ENCODE measurements at regions not wholly inside any gene's neighbourhood (a gene's known extent, or its start where the extent isn't known, plus 50 kb on each side); places are given as distances from the start of the nearest gene placed in this dataset.
"Not testable (repeated sequence)": the region's sequence is repeated elsewhere in the genome, so short reads cannot be mapped to it uniquely, and the experiment has no call there.

DNA sequence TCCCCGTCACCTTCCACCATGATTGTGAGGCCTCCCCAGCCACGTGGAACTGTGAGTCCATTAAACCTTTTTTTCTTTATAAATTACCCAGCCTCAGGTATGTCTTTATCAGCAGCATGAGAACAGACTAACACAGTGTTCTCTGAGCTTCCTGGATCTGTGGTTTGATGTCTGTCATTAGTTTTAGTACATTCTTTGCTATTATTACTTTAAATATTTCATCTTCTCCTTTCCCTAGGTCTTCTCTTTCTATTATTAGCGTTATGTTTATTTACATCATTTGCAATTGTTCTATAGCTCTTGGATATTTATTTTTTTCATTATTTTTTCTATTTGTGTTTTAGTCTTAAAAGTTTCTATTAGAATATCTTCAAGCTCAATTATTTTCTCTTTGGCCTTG, 1293.4 kb downstream of the GATA3 start:
- DNase-seq, result not testable (repeated sequence)

DNA sequence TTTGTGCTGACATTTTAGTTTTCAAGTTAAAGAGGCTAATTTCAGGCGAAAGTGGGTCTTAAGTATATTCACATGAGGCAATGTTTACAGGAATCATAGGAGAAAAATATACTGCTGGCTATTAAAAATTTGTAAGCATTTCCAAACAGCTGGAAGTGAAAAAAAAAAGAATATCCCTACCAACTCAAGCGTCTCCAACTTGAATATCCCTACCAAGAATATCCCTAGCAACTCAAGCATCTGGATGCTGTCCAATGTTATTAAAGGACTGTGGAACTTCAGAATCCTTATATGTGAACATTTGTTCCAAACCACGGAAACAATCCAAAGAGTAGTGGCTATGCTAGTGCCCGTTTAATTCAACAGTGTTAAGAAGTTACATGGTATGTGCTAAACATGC, 1303.0 kb downstream of the GATA3 start:
- no peak for DNase-seq

DNA sequence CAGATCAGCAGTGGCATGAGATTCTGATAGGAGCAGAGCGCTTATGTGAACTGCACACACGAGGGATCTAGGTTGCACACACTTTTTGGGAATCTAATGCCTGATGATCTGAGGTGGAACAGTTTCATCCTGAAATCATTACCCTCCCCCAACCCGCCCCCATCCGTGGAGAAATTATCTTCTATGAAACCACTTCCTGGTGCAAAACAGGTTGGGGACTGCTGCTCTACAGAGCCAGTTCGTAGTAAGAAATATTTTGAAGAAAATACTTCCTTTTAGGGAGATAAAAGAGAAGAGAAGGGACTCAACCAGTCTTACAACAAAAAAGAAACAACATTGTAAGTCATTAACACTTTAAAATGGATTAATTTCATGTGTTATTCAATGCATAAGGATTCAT, 1308.2 kb downstream of the GATA3 start:
- DNase-seq, result no peak

DNA sequence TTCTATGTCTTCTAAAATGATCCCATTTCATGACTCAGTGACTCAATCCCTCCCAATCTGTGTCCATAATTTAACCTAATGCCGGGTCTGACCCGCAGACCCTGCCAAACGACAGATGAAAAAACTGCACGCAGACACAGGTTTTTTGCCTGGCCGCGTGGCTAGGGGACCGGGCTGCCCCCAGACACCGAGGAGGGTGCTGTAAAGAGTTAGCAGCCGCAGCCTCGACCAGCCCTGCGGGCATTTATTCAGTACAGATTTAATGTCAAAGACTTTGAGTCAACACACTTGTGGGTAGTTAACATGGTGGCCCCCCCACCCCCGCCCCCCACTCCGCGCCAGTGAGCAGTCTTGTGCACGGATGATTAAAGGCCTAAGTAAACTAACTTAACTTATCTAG, 1324.7 kb downstream of the GATA3 start:
- DNase-seq, result no peak

DNA sequence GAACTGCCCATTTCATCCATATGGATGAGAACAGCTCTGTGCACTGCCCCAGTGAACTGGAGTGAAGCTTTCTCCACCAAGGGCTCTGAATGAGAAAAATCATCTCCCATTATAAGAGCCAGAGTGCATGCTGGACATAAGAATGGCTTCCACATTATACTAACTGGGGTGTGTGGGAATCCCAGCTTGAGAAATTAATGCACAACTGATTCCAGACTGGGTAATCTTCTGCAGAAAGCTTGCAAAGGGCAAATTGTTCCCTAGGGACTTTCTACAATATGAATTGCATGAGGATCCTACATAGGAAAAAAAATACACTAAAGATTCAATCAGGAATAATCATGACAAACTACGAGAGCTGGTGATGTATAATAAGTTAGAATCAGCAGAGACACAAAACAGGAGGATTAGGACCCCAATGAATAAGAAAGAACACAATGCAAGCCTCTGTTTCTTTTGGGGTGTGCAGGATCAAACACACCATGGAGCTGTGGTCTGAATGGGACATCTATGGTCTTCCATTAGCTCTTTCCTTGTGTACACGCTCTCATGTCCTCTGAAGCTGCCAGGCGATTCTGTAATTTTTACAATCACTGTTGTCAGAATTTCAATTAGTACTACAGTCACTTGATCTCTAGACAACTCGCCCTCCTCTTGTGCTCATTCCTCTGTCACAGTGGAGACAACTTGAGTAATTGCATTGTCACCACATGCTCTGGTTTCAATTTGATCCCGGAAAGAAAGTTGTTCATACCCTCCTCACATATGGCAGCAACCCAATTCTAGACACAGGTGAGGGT, 1327.4 kb downstream of the GATA3 start:
- DNase-seq, result no peak

DNA sequence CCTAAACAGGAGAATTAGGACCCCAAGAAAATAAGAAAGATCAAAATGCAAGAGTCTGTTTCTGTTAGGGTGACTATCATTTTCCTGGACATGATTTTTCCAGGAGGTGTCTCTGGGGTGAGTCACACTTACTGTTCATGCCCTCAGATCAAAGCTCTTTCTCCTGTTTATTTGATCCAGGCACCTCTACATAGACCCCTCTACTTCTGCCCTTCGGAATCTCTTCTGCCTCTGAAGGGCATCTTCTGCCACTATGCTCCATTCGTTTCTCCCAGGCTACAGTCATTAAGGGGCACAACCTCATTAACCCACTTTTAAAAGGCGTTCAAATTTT, 1328.0 kb downstream of the GATA3 start:
- no peak for DNase-seq

DNA sequence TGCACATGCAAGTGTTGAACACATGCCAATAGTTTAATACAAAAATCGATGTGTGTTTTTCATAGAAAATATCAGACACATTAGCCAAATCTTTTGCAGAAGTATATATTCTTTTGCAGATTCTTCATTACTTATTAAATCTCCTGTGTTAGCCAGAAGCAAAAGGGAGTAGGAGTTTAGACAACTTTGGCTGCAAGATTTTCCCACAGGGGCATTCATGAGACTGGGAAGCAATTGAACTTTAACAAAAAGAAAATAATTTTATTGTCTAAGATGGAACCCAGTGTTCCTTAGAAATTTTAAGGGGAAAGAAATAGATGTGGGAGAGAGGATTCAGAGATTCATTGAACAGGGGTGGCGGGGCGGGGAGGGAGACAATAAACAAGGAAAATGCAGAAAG, 1336.0 kb downstream of the GATA3 start:
- no peak for DNase-seq

DNA sequence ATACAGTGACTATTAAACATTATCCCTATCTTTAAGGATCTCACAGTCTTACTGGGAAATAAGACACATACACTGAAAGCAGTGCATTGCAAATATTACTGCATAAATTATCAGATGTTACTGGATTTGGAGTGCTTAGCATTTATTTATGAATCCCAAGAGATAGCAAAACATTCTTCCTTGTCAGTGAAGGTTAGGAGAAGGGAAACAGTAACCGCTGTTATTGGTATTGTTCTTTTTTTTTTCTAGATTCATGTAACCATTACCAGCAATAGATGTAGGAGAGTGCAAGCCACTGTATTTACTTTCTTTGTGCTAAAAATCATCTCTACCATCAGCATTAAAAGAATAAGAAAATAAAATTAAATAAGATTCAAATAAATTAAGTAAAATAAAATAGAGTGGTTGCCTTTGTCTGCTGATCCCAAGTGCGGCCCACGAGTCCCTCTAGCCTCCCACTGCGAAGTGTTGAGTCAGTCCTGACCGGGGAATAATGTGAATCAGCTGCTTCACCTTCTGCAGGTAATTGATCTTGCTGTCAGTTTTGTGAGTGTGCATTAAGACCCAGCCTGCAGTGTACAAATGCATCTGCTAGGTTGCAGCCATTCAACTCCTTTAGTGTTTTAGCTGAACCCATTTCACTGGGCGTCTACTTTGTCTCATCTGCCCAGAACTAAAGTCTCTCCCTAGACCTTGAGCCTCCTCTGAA, 1344.9 kb downstream of the GATA3 start:
- DNase-seq, result no peak

DNA sequence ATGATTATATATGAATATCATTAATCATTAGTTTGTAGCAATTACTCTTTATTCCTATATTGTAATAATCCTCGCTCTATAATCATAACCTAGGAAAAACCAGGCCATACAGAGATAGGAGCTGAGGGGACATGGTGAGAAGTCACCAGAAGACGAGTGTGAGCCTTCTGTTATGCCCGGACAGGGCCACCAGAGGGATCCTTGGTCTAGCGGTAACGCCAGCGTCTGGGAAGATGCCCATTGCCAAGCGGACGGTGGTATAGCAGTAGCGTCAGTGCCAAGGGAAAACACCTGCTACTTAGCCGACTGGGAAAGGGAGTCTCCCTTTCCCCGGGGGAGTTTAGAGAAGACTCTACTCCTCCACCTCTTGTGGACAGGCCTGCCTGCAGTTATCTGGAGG, 1347.6 kb downstream of the GATA3 start:
- DNase-seq, result not testable (repeated sequence)

DNA sequence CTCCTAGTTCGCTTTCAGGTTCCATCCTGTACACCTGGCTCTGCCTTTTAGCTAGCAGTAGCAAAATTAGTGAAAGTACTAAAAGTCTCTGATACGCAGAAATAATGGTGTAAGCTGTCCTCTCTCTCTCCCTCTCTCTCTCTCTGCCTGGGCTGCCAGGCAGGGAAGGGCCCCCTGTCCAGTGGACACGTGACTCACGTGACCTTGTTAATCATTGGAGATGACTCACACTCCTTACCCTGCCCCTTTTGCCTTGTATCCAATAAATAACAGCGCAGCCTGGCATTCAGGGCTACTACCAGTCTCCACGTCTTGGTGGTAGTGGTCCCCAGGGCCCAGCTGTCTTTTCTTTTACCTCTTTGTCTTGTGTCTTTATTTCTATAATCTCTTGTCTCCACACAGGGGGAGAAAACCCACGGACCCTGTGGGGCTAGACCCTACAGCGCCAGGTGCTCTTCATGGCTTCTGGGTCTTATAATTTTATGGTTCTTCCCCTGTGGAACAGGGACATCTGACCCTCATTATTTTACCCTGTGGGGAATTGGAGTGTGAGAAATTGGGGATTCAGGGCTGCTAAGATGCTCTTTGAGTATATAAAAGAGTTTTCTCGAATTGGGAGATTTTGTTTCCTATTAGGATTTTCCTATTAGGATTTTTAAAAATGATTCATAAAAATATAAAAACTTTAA, 1348.2 kb downstream of the GATA3 start:
- DNase-seq, result not testable (repeated sequence)

DNA sequence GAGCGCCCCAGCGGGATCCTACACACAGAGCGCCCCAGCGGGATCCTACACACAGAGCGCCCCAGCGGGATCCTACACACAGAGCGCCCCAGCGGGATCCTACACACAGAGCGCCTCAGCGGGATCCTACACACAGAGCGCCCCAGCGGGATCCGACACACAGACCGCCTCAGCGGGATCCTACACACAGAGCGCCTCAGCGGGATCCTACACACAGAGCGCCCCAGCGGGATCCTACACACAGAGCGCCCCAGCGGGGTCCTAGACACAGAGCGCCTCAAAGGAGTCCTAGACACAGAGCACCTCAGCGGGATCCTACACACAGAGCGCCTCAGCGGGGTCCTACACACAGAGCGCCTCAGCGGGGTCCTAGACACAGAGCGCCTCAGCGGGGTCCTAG, 1352.7 kb downstream of the GATA3 start:
- DNase-seq, result not testable (repeated sequence)

DNA sequence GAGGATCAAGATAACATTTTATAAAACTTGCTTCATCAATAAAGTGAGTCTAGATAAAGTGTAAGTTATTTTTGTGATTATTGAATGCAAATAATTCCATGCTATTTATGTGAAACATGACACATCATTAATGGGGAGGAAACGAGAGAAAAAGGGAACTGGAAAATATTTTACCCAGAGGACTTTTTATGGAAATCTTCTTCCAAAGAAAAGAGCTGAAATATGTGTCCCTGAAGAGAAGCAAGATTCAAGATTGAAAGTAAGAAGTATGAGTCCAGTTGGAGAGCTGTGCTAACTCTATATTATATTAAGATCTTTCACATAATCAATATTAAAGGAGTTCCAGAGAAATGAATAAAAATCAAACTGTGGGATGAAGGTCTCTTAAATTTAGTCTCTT, 1361.8 kb downstream of the GATA3 start:
- no peak for DNase-seq

DNA sequence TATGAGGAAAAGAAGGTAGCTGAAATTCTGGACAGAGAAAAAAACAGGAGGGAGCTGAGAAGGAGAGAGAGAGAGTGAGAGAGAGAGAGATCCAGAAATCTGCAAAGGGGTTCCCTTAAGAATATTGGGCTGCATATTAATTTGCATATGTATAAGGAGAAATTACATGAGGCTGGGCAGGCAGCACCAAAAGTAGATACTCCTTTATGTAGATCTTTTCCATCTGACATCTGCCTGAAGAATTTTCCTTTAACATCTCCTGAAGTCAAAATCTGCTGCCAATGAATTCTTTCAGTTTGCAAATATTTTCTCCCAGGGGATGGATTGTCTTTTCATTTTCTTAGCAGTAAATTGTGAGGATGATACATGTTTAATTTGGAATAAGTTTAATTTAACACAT, 1365.3 kb downstream of the GATA3 start:
- no peak for DNase-seq

DNA sequence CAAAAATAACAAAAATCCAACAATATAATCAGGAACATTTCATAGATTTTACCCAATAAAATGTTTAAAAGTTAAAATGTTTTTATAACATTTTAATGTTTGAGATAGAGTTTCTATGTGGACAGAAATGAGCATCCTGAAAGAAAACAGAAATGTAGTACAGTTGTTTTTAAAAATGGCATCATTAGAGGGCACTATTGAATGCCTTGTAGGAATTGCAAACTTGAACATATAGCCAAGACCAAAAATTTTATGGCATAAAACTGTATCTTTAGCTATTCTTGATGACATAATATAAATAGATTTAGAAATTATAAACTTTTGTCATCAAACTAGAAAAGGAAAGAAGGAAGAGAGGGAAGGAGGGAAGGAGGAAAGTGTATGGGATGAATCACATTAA, 1372.7 kb downstream of the GATA3 start:
- DNase-seq, result no peak

DNA sequence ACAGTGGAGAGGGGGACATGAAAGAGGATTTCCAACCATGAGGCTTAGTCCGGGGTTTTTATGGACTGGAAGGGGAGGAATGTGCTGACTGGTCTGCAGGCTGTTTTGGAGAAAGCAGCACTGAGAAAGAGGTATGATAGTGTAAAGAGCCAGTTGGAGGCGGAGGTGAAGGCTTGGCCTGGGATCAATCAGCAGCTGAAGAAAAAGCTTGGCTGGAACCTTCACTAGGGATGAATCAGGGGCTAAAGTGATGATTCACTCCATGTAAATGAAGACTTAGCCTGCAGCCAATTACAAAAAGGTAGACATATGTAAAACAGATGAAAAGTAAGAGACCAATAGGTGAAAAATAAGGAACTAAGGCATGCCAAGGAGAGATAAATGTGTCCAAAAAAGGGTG, 1382.6 kb downstream of the GATA3 start:
- DNase-seq, result no peak

DNA sequence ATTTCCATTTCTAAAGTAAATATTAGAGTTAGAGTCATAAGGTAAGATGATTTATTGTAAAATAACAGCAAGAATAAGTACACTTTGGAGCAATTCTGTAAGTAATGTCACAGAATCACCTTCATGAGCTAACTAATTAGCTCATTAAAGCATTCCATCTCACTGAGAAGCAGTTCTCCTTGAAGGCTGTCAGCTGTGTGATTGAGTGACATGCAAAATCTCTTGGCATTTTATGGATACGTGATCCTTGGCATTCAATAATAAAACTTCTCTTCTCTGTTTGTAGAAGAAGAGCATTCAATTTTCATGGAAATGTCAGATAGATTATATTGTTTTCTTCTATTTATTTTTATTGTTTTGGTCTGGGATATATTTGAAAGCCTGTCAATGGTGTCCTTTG, 1389.3 kb downstream of the GATA3 start:
- no peak for DNase-seq

DNA sequence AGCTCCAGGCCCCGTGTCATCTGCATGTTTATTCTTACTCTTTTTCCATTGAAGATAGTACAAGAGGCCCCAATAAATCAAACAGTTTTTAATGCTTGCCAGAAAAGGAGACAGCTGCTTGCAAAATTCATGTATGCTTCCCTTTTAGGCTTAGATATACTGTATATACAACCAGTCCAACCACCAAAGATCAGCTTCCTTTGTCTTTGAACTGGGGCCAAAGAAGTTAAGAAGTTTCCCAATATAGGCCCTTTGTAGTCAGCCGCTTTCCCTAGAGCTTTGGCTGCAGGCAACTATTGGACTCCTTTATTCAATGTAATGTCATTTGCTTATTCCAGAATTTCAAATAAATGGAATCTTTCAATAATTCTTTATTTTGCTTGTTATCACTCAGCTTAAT, 1395.0 kb downstream of the GATA3 start:
- DNase-seq, result no peak

DNA sequence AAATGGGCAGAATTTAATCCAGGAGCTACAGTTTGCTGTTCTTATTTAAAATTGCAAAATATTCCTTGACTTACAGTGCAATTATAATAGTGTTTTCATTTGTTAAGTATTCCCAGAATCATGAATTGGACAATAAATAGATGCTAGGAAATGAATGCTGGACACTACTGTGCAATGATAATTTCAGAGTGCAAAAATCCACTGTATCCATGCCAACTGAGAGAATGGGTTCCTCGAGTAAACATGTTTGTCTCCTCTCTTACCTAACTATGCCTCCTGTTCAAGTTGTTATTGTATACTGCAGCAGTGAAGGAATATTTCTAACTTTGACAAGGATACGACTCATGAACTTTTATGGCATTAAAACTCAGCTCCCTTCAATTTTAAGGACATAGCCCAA, 1396.3 kb downstream of the GATA3 start:
- no peak for DNase-seq

DNA sequence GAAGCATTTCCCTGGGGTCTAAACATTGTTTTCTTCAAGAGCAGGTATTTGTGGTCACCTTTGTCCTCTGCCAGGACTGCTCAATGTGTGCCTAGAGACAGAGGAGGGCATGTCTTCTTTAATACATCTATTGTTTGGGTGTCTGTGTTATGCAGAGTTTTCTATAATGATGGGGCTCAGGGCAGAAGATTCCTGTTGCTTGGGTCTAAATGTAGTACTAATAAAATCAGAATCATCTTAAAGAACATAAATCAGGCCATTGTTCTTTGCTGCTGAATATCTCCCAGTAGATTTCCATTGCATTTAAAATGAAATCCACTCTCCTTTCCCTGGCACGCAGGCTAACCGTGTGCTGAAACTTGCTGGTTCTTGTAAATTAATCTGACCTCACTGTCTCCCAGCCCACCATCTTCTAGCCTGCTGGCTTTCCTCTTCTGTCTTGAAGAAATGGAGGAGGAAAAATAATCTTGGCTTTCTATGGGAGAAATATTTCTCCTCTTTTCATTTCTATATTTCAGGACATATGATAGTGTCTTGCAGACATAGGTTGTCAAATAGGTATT, 1396.8 kb downstream of the GATA3 start:
- no peak for DNase-seq

DNA sequence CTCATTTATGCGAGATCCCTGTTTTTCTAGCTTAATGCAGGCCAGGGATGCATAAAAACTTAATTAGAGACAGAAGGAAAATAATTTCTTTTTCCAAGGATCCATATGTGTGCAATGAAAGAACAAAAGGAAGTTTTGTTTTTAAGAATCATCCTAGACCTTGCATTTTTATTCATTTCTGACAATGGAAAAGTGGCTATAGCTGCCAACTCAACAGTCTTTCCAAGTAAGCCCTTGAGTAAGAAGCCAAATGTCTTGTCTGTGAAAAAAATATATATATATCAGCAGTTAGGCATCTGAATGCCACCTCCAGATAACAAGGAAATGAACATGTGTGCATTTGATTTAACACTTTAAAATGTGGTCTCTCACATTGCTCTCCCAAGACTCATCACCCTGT, 1397.6 kb downstream of the GATA3 start:
- no peak for DNase-seq

DNA sequence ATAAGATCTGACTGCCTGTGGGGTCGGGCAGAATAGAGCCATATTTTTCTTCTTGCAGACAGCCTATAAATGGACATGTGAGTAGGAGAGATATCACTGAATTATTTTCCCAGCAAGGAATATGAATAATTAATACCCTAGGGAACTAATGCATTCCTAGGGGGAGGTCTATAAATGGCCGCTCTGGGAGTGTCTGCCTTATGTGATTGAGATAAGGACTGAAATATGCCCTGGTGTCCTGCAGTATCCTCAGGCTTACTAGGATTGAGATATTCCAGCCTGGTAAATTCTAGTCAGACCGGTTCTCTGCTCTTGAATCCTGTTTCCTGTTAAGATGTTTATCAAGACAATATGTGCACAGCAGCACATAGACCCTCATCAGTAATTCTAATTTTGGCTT, 1399.4 kb downstream of the GATA3 start:
- not testable (repeated sequence) for DNase-seq

DNA sequence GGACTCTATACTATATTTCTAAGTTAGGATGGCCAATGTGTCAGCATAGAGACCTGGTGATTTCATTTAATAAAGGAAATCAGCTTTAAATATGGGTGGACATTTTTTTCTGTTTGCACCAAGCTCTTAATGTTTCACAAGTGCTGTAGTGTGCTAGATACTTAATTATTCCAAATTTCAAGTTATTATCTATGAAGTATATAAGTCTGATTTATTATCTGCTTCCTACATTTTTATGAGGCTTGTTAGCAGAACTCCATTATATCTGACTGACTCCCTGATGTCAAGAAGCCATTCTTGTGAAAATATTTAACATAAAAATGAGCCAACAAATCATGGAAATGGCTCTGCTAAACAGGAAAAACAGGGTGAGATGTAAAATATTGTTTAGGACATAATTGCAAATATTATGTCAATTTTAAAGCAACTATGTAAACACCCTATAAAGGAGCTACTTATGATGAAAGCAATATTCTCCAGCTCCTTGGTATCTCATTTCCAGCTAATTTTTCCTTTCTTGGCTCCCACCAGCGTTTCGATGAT, 1415.2 kb downstream of the GATA3 start:
- no peak for DNase-seq

DNA sequence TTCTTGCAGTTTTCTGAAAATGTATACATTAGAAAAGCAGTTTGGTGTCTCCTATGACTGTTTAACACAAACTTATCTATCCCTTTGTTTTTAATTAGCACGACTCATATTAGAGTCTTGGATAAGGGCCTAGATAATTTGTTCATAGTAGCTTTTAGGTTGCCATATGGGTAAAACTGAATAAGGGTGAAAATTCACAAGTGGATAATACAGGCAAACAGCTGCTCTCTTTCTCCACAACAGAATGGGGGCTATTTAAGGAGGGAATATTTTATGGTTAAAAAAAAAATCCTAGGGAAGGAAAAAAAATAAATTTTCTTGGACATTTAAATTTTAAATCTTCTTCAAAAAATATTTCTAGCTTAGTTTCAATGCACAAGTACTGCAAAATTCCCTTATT, 1416.1 kb downstream of the GATA3 start:
- no peak for DNase-seq

DNA sequence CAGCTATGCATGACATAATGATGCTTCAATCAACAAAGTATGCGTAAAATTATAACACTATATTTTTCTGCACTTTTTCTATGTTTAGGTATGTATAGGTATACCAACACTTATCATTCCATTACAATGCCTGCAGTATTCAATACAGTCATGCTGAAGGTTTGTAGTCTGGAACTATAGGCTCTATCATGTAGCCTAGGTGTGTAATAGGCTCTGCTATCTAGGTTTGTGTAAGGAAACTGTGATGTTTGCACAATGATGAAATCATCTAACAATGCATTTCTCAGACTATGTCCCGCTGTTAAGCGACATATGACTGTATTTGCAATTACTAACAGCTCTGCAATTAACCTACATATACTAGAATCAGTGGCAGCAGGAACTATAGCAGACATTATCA, 1447.5 kb downstream of the GATA3 start:
- no peak for DNase-seq

Measured in activated CD4-positive, alpha-beta T cell treated with anti-CD3 and anti-CD28 coated beads for 4 hours (primary cell).